MM.1S (cell line): ENCODE measurements at regions not wholly inside any gene's neighbourhood (a gene's known extent, or its start where the extent isn't known, plus 50 kb on each side); places are given as distances from the start of the nearest gene placed in this dataset.

Experiments
- EZH2 ChIP-seq: fragments of 300-600 bp; sonication (generic); optimal IDR thresholded peaks from 2 replicates; pipeline ENCODE3; 2017; ENCODE audit warnings: low read depth, mild to moderate bottlenecking, antibody characterized with exemption, low read length, mixed read lengths
- EZH2phosphoT487 ChIP-seq: fragments of 300-600 bp; sonication (generic); IDR thresholded peaks from 2 replicates; pipeline ENCODE4 v1.6.1; 2018; ENCODE audit warnings: antibody characterized with exemption, low read length
- TF ChIP-seq, protein P1 (sequence below): fragments of 300-600 bp; sonication (generic); IDR thresholded peaks from 2 replicates; pipeline ENCODE4 v1.5.1; 2016; ENCODE audit warnings: antibody characterized with exemption, low read length, mixed read lengths

DNA sequence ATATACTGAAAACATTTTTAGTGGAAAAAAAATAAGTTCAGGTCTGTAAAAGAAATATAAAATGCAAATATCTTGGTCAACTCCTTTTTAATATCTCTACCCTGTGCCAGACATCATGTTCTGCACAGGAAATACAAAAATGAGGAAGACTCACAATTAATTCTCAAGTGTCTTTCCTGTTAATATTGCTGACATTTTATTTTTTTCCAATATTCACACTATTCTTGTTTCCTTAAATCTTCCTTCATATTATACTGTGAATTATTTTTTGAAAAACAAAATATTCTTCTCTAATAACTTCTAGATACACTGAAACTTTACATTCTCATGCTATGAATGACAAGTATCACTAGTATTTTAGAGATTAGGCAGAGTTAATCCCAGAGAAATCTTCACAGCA, 334.7 kb upstream of the FTMT start:
- TF ChIP-seq, protein P1, sequence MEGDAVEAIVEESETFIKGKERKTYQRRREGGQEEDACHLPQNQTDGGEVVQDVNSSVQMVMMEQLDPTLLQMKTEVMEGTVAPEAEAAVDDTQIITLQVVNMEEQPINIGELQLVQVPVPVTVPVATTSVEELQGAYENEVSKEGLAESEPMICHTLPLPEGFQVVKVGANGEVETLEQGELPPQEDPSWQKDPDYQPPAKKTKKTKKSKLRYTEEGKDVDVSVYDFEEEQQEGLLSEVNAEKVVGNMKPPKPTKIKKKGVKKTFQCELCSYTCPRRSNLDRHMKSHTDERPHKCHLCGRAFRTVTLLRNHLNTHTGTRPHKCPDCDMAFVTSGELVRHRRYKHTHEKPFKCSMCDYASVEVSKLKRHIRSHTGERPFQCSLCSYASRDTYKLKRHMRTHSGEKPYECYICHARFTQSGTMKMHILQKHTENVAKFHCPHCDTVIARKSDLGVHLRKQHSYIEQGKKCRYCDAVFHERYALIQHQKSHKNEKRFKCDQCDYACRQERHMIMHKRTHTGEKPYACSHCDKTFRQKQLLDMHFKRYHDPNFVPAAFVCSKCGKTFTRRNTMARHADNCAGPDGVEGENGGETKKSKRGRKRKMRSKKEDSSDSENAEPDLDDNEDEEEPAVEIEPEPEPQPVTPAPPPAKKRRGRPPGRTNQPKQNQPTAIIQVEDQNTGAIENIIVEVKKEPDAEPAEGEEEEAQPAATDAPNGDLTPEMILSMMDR = no peak
- TF ChIP-seq EZH2 (no peak), EZH2phosphoT487 (no peak)
